ENCODE measurements at regions not wholly inside any gene's neighbourhood (a gene's known extent, or its start where the extent isn't known, plus 50 kb on each side); places are given as distances from the start of the nearest gene placed in this dataset.

GRCh38 chr10:36574207-36574606 lies 551.2 kb upstream of the ANKRD30A start:
- H3K18ac ChIP-seq (ENCODE audit: low read depth, low read length), result no peak overlapping the region
- BruUV-seq (replicated peaks), result no TSS peak
- no peaks in the 10 kb centered on the region for H3K27me3 ChIP-seq (ENCODE audit: control insufficient read depth, insufficient read depth, low read length)
- peaks cover 4% of the 10 kb centered on the region; the same call in 1 of the 2 replicates for H3K4me1 ChIP-seq (ENCODE audit: control insufficient read depth, insufficient read depth, low read length)
- no peak overlapping the region for H4K91ac ChIP-seq (ENCODE audit: insufficient read depth, low read depth, low read length)
- H2AFZ ChIP-seq (replicated peaks; ENCODE audit: low read length, poor library complexity), result no peak overlapping the region
- H4K8ac ChIP-seq (ENCODE audit: low read depth in 2 of 2, low read length in 2 of 2), result no peak overlapping the region
- H4K20me1 ChIP-seq (ENCODE audit: insufficient read depth, low read length), result no peaks in the 10 kb centered on the region
- H2BK20ac ChIP-seq (ENCODE audit: low read depth, low read length), result no peak overlapping the region
- H3K9me1 ChIP-seq (ENCODE audit: insufficient read depth, low read length), result 0 out of 2 replicates have a peak, but pooled peaks cover 4% of the 10 kb centered on the region
- H4K5ac ChIP-seq (ENCODE audit: low read depth, low read length), result no peak overlapping the region
- H3K23ac ChIP-seq (ENCODE audit: low read depth, low read length), result no peak overlapping the region
- CTCF ChIA-PET, result no interaction called here
- H3K27ac ChIP-seq (ENCODE audit: insufficient read depth, low read length), result no peak overlapping the region
- no peaks in the 10 kb centered on the region for H3K79me1 ChIP-seq (ENCODE audit: low read depth in 1 of 2, low read length in 2 of 2)
- no peak overlapping the region for H2BK5ac ChIP-seq (ENCODE audit: low read depth, low read length, poor library complexity, severe bottlenecking)
- H3K4me3 ChIP-seq (ENCODE audit: insufficient read depth, low read depth, low read length), result no peak overlapping the region
- in situ Hi-C loops (cut with MboI; ENCODE audit: low sequenced_read_pairs), result no loop called here
- DNase-seq (peak; percentile 6), ATAC-seq (ENCODE audit: low read depth) (no peak)
- TF ChIP-seq CEBPB (IDR thresholded peaks at IDR 0.05; ENCODE audit: low read depth, low read length) (no peak), RAD21 (IDR thresholded peaks at IDR 0.05; ENCODE audit: low read length) (no peak), BHLHE40 (IDR thresholded peaks at IDR 0.05; ENCODE audit: low read depth, low read length) (no peak), POLR2A (IDR thresholded peaks at IDR 0.05; ENCODE audit: low read depth, low read length) (no peak), CHD1 (IDR thresholded peaks at IDR 0.05; ENCODE audit: low read depth, low read length) (no peak), NFE2L2 (IDR thresholded peaks at IDR 0.05; ENCODE audit: low read depth, low read length) (no peak), MXI1 (IDR thresholded peaks at IDR 0.05; ENCODE audit: borderline replicate concordance, low read depth, low read length) (no peak), FOS (IDR thresholded peaks at IDR 0.05; ENCODE audit: low read depth, low read length) (no peak), RCOR1 (IDR thresholded peaks at IDR 0.05; ENCODE audit: insufficient replicate concordance, low read length) (no peak), MAZ (IDR thresholded peaks at IDR 0.05; ENCODE audit: borderline replicate concordance, low read depth, low read length) (no peak), MAFK (IDR thresholded peaks at IDR 0.05; ENCODE audit: low read depth, low read length) (no peak), RFX5 (IDR thresholded peaks at IDR 0.05; ENCODE audit: low read depth, low read length) (no peak), SMC3 (IDR thresholded peaks at IDR 0.05; ENCODE audit: low read depth, low read length) (no peak)
- TF ChIP-seq, protein P1, sequence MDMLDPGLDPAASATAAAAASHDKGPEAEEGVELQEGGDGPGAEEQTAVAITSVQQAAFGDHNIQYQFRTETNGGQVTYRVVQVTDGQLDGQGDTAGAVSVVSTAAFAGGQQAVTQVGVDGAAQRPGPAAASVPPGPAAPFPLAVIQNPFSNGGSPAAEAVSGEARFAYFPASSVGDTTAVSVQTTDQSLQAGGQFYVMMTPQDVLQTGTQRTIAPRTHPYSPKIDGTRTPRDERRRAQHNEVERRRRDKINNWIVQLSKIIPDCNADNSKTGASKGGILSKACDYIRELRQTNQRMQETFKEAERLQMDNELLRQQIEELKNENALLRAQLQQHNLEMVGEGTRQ (IDR thresholded peaks at IDR 0.05; ENCODE audit: low read depth, low read length), result no peak
- TF ChIP-seq, protein P2, sequence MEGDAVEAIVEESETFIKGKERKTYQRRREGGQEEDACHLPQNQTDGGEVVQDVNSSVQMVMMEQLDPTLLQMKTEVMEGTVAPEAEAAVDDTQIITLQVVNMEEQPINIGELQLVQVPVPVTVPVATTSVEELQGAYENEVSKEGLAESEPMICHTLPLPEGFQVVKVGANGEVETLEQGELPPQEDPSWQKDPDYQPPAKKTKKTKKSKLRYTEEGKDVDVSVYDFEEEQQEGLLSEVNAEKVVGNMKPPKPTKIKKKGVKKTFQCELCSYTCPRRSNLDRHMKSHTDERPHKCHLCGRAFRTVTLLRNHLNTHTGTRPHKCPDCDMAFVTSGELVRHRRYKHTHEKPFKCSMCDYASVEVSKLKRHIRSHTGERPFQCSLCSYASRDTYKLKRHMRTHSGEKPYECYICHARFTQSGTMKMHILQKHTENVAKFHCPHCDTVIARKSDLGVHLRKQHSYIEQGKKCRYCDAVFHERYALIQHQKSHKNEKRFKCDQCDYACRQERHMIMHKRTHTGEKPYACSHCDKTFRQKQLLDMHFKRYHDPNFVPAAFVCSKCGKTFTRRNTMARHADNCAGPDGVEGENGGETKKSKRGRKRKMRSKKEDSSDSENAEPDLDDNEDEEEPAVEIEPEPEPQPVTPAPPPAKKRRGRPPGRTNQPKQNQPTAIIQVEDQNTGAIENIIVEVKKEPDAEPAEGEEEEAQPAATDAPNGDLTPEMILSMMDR (conservative IDR thresholded peaks at IDR 0.05; ENCODE audit: low read depth, low read length), result no peak
- TF ChIP-seq, protein P3, sequence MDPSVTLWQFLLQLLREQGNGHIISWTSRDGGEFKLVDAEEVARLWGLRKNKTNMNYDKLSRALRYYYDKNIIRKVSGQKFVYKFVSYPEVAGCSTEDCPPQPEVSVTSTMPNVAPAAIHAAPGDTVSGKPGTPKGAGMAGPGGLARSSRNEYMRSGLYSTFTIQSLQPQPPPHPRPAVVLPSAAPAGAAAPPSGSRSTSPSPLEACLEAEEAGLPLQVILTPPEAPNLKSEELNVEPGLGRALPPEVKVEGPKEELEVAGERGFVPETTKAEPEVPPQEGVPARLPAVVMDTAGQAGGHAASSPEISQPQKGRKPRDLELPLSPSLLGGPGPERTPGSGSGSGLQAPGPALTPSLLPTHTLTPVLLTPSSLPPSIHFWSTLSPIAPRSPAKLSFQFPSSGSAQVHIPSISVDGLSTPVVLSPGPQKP (IDR thresholded peaks at IDR 0.05; ENCODE audit: borderline replicate concordance, low read depth, low read length), result no peak
- no peak overlapping the region for H3K9ac ChIP-seq (ENCODE audit: low read depth, low read length)
- no peak overlapping the region for H3K56ac ChIP-seq (ENCODE audit: extremely low read depth, insufficient read depth, low read length)
- H3K36me3 ChIP-seq (ENCODE audit: control insufficient read depth, insufficient read depth, low read length), result no peaks in the 10 kb centered on the region
- H2AK5ac ChIP-seq (ENCODE audit: low read depth, low read length), result no peak overlapping the region
- POLR2A ChIA-PET (ENCODE audit: unreplicated experiment), result no interaction called here
- no peaks in the 10 kb centered on the region for H3K9me3 ChIP-seq (ENCODE audit: control insufficient read depth, insufficient read depth, low read length)
- H2AK9ac ChIP-seq (replicated peaks; ENCODE audit: low read depth, low read length, poor library complexity), result no peak overlapping the region
- H2BK120ac ChIP-seq (ENCODE audit: low read depth, low read length), result no peak overlapping the region
- no peak overlapping the region for H3K14ac ChIP-seq (replicated peaks; ENCODE audit: low read depth, low read length)
- intact Hi-C loops (cut with micrococcal nuclease), result no loop called here
- no peak overlapping the region for H3K4me2 ChIP-seq (ENCODE audit: low read depth, low read length)
- no peak overlapping the region for H3K4ac ChIP-seq (ENCODE audit: low read depth, low read length)
- dilution Hi-C loops (cut with HindIII; ENCODE audit: low sequenced_read_pairs, unreplicated experiment), result no loop called here
- no peak overlapping the region for H2BK15ac ChIP-seq (ENCODE audit: low read depth, low read length)

Data from IMR-90 (cell line).